GM19372 (cell line): ENCODE measurements at regions not wholly inside any gene's neighbourhood (a gene's known extent, or its start where the extent isn't known, plus 50 kb on each side); places are given as distances from the start of the nearest gene placed in this dataset.
"Not testable (repeated sequence)": the region's sequence is repeated elsewhere in the genome, so short reads cannot be mapped to it uniquely, and the experiment has no call there.

Experiments used
- ATAC-seq: cut with Tn5 transposase; IDR thresholded peaks from one replicate; pipeline ENCODE4 v1.9.1; 2021; ENCODE audit warnings: mild to moderate bottlenecking, low read depth, moderate library complexity; ENCODE audit not compliant: unreplicated experiment

DNA sequence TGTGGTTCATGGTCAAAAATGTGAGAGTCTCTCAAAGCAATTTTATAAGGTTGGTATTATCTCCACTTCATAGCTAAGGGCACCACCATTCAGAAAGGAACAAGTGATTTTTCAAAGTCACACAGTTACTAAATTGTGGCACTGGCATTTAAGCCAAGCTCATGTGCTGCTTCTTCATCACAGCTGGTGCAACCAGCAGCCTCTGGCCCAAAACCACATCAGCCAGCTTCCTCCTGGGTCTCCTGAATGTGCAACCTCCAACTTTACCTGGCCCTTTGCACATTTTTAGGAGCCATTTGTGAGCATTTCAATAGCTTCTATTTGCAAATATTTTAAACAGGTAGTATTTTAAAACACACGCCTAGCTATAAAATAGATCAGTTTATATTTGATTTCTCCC, 293.7 kb downstream of the BCL11A start:
- ATAC-seq = no peak

DNA sequence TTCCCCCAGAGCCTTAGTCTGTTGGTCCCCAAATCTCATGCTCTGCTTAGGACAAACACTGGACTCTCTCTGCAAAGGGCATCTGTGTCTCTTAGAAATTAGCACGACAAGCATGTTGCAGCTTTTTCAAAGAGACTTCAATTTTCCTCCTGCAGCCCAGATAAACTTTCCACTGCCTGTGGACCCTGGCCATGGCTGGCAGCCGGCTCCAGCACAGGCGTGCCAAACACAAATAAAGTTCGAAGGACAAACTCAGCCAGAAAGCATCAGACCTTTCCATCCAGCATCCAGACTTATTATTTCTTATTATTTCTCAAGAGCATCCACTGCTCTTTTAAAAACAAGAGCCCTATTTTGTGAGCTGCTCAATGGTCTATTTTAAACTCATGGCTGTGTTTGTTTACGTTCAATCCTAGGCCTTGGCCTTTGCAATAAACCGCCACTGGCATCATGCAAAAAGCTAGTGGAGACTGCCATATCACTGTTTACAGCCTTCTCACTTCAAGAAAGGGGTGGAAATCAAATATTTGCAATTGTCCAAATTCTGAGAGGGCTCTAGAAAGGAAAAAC, 300.8 kb downstream of the BCL11A start:
- ATAC-seq = no peak

DNA sequence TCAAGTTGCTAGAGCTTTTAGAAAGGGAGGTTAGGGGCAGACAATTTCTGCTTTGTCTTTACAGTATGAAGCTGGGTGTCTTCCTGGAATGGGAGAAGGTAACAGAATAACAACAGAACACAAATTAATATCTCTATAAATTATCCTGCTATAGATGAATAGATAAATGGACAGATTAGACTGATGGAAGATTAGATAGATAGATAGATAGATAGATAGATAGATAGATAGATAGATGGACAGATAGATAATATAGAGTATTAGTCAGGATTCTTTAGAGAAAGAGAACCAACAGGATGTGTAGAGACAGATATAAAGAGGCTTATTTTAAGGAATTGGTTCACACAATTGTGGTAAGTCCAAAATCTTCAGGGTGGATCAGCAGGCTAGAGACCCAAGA, 302.2 kb downstream of the BCL11A start:
- ATAC-seq = no peak

DNA sequence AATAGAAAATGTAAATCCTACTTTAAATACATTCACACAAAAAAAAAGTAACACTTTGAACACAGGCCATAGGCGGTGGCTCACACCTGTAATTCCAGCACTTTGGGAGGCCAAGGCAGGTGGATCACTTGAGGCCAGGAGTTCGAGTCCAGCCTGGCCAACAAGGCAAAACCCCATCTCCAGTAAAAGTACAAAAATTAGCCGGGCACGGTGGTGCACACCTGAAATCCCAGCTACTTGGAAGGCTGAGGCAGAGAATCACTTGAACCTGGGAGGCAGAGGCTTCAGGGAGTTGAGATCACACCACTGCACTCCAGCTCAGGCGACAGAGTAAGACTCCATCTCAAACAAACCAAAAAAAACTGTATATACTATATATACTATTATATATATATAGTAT, 303.6 kb downstream of the BCL11A start:
- no peak for ATAC-seq

DNA sequence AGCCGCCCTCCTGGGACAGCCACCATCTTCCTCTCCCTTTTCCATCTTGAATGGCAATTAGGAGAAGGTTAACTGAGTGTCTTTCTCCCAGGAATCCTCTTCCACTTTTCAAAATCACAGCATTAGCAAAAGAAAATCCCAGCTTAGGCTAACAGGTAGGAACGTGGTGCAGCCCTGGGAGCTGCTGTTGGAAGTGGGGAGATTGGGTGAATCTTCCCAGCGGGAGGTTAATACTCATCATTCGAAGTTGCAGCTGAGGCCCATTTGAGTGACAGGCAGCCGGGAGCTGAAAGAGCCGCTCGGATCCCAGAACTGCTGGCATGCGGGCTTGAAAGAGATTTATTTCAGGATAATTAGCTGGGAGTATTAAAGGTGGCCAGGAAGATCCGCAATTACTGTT, 306.0 kb downstream of the BCL11A start:
- no peak for ATAC-seq

DNA sequence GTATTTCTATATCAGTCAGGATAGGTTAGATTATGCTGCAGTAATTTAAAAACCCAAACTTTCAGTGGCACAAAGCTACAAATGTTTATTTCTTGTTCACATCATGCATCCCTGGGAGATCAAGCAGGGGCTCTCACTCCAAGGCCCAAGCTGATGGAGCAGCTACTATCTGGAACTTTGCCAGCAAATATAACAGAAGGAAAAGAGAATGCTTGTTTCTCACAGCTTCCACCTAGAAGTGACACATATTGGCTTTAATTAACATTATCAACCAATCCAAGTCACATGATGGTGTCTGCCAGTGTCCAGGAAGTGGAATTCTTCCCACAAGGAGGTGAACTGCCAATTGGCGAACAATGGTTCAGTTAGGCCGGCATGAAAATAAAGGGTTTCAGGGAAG, 306.9 kb downstream of the BCL11A start:
- ATAC-seq = no peak

DNA sequence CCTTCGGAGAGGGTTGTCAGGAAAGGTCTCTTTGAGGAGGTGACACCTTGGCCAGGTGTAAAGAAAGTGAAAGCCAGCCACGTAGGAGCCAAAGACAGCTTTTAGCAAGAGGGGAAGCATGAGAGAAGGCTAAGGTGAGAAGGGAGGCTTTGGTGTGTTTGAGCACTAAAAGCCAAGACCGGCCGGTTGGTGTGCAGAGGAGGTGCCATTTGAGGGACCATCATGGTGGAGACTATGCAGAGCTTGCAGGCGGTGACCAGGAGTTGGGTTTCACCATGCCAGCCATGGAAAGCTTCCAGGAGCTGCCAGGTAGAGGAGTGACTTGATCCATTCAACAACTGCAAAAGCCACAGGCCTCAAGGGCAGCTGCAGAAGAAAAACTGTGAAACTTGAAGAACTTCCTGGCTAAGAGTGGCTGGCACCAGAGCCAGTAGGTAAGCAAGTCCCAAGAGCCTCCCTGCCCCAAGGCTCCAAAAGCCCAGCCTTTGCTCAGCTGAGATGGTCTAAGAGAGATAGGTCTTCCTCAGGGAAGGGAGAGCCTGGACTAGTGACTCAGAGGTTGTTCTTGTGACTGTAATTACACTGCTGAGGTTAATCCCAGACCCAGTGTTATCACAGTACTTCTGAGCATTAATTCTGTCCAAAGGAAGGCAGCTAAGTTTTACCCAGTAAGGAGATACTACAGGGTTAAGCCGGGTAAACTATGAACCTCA, 319.0 kb downstream of the BCL11A start:
- no peak for ATAC-seq

DNA sequence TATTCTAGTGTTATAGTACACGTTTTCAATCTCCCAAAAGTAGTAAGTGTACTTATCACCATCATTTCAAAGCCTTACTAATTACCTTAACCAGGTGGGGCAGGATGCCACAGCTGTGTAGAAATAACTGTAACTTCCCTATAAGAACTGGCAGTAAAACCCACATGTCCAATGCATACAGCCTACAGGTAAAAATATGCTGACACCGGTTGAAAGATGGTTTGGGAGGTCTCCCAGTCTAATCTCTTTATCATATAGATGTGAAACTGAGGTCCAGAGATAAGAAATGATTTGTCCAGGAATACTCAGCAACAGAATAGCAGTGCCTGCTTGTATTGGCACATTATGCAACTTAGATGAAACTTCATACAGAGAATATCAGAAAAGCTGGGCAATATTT, 322.9 kb downstream of the BCL11A start:
- ATAC-seq = no peak

DNA sequence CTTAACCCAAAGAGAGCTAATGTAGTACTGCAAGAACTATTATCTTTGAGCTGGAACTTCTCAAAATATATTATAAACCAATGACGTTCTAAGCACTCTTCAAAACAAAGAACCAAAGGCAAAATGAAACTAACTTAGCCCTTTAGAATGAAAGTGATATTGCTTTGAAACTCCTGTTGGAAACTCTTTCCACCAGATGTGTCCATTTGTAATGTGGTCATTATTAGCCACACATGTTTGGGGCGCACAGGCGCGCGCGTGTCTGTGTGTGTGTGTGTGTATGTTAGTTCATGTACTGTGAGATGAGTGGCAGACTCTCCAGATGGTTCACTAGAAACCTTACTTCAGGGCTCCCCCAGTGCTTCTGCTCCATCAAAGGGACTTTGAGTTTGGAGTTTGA, 323.4 kb downstream of the BCL11A start:
- no peak for ATAC-seq

DNA sequence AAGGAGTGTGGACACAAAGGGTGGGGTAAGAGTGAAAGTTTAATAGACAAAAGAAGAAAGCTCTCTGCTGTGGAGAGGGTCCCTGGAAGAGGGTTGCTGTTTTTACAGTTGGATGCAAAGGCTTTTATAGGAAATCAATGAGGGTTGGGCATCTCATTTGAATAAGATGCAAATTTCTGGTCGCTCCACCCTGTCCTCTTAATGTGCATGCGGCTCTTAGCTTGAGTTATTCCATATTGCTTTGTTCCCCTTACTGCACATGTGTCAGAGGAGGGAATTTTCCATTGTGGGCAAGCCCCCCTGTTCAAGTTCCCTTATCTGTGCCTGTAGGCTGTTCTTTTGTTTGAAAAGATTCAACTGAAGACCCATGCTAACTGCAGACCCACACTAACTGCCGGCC, 326.5 kb downstream of the BCL11A start:
- ATAC-seq = no peak

DNA sequence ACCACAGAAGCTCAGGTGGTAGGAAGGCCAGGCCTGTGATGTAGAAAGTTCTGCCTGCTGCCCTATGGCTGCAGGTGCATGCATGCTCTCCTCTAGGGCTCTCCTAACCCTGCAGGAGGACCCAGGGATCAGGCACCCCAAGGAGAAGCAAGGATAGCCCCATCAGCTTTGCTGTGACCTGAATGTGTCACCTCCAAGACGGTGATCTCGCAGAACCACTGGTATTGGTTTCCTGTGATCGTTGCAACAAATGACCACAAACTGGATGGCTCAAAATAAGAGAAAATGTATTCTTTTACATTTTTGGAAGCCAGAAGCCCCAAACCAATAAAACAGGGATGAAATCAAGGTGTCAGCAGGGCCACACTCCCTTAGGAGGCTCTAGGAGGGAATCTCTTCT, 327.3 kb downstream of the BCL11A start:
- ATAC-seq = no peak

DNA sequence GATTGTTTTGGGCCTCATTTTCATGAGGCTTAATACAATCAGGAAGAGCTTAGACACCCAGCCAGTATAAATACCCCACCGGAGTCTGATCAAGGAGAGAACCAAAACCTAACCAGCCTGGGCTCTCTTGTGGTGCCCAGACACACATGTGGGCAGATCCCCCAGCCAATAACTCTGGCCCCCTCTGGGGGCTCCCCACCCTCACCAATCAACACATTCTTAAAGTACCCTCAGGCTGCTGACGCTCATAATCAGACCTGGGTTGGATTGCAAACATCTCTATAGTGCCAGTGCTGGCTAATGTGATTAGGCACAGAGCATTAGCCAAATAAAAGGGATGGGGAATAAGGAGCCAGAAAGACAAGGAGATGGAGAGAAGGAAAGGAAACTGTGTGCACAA, 329.6 kb downstream of the BCL11A start:
- ATAC-seq = no peak

DNA sequence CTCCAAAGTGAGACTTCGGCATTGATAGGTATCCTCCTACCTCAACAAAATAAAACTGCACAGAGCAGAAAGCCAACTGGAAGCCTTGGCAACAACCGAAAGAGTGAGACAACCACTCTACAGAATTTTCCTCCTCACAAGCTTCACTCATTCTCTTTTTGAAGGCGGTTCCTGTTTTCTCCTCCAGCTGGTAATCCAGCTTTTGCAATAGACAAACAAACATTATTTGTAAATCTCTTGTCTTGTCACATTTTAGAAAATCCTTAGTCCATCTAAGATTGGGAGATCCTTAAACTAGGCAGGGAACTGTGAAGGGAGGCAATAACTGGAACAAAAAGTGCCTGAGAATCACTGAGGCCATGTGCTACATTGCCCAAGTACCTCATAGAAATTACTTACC, 332.4 kb downstream of the BCL11A start:
- ATAC-seq = no peak

DNA sequence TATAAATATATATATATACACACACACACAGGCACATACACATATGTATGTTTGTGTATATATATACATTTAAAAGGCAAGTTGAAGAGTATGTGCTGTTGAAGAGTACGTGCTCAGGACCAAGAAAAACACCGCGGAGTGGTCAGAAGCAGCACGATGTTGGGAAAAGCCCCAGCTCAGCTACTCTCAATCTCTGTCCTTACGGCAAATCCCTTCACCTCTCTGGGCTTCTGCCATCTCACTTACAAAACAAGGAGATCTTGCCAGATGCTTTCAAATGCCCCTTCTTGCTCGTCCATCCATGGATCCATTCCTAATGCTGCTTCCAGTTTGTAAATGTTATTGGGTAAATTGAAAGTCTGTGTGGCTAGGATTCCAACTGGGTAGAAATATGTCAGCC, 333.9 kb downstream of the BCL11A start:
- ATAC-seq = no peak

DNA sequence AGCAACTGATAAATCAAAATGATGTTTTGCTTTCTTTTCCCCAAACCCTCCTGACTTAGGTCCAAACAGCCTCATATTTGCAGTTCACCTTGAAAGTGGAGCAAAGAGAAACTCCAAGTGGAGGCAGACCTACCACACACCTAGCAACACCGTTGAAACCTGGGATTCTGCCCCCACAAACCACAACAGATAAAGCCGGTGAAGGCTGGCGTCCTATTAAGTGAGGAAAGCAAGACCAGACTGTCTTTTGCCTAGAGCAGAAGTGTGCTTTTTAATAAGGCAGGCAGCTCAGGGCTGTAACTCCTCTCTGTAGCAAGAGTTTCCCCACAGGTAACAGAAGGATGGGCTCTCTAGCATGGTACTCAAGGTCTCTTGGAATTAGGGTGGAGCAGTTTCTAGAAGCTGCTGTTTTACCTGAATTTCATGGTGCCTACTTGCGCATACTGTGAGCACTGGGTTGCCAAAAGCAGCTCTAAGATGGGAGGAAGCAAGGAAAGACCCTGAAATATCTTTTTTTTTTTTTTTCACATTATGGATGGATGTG, 336.9 kb downstream of the BCL11A start:
- no peak for ATAC-seq

DNA sequence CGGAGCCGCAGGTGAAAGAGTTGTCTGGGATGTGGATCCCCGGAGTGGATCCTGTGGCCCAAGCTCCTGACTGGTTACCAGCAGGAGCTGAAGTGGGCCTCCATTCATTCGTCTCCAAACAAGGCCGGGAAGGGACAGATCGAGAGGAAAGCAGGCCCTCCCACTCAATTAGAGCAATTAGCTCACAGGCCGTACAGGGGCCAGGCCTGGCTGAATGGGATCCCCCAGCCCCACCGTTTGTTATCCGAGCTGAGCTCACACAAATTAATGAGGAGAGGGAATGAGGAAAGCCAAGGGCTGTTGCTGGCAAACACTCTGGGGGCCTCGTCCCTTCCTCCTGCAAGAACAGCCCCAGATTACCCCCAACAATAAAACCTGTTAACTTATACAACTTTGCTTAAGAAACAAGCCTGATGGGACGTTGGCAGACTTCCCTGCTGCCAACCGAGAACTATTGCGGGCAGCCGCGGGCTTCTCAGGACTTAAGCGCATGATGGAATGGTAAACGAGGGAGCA, 338.0 kb downstream of the BCL11A start:
- ATAC-seq = no peak

DNA sequence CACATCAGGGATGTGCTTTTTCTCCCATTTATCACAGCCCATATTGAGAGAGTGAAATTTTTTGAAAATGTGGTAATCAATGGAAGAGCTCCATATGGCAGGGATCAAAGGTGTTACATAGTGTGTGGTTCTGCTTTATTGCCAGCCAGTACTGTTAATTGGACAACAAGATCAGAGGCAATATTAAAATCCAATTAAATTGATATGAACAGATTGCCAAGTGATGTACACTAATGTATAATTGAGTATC, 338.9 kb downstream of the BCL11A start:
- no peak for ATAC-seq

DNA sequence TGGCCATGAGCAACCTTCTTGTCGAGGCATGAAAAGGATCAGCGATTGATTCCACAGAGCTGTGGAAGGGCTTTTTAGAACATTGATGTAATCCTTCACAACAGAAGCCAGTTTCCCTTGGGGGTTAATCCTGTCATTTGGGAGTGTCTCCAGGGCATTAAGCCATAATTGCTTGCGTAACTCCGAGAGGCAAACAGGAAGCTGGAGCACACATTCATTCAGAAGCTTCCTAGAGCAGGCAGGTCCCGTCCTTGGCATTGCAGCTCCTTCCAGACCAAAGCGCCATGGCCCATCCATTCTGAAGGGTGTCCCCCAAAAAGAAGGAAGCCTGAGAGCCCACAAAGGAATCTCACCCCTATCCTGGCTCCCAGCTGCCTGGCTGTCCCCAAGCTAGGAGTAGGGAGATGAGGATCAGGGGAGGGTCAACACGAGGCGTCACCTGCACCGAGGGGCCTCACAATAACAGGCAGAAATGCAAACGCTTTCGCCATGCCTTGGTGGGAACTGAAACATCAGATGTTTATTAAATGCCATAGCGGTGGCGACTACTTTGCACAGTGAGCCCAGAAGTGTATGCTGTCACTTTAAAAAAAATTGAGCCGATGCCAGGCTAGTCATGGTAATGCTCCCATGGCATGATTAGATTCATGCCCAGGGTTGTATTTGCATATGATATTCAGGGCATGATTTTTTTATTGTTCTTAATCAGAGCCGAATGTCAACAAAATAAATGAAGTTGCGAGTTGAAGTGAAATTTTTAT, 339.4 kb downstream of the BCL11A start:
- no peak for ATAC-seq

DNA sequence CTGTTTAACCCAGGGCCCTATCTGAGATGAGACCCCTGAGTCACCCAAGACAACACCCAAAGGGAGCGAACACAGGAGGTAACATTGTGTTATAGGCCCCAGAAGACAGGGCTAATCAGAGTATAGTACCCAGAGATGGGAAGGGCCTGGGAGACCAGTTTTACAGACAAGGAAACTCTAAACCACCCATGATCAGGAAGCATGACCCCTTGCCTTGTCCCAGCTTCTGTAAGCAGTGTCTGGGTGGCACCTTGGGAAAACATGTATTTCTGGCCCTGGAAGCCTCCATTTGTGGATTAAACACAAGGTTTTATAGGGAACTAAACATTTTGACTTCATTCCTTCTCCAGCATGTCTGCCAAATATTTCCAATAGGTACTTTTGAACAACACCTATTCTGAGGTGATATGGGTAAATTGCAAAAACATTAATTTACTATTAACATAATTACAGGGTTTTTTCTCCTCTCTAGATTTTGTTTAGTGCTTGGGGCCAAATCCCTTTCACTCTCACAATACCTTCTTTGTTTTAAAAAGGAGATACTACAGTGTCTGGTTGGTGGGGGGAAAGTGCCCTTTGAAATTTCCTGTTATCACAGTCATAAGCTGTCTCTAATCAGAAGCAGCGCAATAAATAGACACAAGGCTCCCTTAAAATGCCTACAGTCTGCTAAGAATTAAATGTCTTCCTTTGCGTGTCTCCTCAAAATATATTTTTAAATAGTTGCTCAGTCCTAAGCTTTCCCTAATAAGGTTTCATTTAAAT, 341.1 kb downstream of the BCL11A start:
- no peak for ATAC-seq

DNA sequence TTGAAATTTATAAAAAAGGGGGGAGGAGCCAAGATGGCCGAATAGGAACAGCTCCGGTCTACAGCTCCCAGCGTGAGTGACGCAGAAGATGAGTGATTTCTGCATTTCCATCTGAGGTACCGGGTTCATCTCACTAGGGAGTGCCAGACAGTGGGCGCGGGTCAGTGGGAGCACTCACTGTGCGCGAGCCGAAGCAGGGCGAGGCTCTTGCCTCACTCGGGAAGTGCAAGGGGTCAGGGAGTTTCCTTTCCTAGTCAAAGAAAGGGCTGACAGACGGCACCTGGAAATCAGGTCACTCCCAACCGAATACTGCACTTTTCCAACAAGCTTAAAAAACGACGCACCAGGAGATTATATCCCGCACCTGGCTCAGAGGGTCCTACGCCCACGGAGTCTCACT, 364.4 kb downstream of the BCL11A start:
- not testable (repeated sequence) for ATAC-seq

DNA sequence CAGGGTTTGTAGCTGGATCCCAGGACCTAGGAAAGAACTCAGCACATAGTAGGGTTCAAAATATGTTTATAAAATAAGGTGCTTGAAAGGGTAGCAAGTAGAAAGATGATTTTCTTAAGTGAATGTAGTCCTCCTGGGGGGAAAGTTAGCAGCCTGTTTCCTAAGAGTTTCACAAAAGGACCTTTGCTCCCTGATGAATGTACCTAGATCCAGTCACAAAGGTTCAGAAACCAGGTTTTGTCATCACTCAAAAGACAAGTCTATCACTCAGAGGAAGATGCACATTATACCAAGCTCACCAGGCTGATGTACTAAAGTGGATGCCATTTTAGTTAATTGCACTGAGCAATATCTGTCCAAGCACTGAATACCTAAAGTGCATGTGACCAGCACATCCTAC, 378.2 kb downstream of the BCL11A start:
- no peak for ATAC-seq
